Loucy (cell line): ENCODE measurements at regions not wholly inside any gene's neighbourhood (a gene's known extent, or its start where the extent isn't known, plus 50 kb on each side); places are given as distances from the start of the nearest gene placed in this dataset.

Experiments
- EZH2phosphoT487 ChIP-seq: fragments of 200-600 bp; IDR thresholded peaks from 2 replicates; pipeline ENCODE4 v1.6.1; 2018; ENCODE audit warnings: antibody characterized with exemption, mild to moderate bottlenecking, moderate library complexity, borderline replicate concordance
- TF ChIP-seq, protein P1 (sequence below): fragments of 200-600 bp; sonication (generic); conservative IDR thresholded peaks from 2 replicates; pipeline ENCODE4 v1.5.1; 2014; ENCODE audit warnings: mild to moderate bottlenecking, antibody characterized with exemption, low read length

DNA sequence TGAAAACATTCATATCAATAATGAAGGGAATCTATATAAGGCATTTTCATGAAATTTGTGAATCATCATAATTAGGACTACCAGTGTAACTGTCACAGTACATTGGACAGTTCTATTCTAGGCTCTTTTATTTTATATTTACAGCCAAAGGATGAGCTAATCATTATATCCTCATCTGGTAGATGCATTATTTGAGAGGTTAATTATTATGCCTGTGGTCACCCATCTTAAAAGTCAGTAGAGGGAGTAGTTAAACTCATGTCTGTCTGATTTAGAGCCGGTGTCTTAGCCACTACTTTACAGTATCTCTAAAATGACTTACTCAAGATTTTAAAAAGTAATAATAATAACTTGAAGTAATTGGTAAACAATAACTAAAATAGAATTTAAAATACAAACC, 899.3 kb upstream of the MAP3K7 start:
- TF ChIP-seq, protein P1, sequence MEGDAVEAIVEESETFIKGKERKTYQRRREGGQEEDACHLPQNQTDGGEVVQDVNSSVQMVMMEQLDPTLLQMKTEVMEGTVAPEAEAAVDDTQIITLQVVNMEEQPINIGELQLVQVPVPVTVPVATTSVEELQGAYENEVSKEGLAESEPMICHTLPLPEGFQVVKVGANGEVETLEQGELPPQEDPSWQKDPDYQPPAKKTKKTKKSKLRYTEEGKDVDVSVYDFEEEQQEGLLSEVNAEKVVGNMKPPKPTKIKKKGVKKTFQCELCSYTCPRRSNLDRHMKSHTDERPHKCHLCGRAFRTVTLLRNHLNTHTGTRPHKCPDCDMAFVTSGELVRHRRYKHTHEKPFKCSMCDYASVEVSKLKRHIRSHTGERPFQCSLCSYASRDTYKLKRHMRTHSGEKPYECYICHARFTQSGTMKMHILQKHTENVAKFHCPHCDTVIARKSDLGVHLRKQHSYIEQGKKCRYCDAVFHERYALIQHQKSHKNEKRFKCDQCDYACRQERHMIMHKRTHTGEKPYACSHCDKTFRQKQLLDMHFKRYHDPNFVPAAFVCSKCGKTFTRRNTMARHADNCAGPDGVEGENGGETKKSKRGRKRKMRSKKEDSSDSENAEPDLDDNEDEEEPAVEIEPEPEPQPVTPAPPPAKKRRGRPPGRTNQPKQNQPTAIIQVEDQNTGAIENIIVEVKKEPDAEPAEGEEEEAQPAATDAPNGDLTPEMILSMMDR: no peak
- TF ChIP-seq EZH2phosphoT487: no peak
